ENCODE measurements at regions not wholly inside any gene's neighbourhood (a gene's known extent, or its start where the extent isn't known, plus 50 kb on each side); places are given as distances from the start of the nearest gene placed in this dataset.

DNA sequence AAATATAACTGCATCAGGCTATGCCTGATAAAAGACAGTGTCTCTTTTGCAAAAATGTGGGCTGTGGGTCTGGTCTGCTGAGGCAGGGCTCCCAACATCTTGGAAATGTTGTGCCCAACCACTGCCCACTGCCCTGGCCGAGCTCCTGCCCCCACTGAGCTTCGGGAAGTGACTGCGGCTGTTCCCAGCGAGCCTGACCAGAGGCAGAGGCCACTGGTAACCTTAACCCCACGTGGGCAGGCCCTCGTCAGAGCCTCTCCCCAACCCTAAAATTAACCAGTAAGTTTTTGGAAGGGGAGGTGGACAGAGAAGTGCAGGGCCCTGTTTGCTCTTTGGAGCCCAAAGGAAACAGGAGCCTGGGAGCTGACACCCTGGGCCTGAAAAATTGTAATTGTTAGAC, 225.9 kb downstream of the MAFB start:
- H3K27me3 ChIP-seq (ENCODE audit: control insufficient read depth, insufficient read depth, low read length), result no peaks in the 10 kb centered on the region
- H3K4me3 ChIP-seq (ENCODE audit: low read depth, low read length), result no peak overlapping the region
- TF ChIP-seq, protein P1, sequence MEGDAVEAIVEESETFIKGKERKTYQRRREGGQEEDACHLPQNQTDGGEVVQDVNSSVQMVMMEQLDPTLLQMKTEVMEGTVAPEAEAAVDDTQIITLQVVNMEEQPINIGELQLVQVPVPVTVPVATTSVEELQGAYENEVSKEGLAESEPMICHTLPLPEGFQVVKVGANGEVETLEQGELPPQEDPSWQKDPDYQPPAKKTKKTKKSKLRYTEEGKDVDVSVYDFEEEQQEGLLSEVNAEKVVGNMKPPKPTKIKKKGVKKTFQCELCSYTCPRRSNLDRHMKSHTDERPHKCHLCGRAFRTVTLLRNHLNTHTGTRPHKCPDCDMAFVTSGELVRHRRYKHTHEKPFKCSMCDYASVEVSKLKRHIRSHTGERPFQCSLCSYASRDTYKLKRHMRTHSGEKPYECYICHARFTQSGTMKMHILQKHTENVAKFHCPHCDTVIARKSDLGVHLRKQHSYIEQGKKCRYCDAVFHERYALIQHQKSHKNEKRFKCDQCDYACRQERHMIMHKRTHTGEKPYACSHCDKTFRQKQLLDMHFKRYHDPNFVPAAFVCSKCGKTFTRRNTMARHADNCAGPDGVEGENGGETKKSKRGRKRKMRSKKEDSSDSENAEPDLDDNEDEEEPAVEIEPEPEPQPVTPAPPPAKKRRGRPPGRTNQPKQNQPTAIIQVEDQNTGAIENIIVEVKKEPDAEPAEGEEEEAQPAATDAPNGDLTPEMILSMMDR (IDR thresholded peaks at IDR 0.05; ENCODE audit: insufficient read depth, low read length, poor library complexity, severe bottlenecking), result no peak
- DNase-seq (ENCODE audit: low read depth), result no peak
- no peaks in the 10 kb centered on the region for H3K36me3 ChIP-seq (ENCODE audit: control insufficient read depth, insufficient read depth, low read length)

DNA sequence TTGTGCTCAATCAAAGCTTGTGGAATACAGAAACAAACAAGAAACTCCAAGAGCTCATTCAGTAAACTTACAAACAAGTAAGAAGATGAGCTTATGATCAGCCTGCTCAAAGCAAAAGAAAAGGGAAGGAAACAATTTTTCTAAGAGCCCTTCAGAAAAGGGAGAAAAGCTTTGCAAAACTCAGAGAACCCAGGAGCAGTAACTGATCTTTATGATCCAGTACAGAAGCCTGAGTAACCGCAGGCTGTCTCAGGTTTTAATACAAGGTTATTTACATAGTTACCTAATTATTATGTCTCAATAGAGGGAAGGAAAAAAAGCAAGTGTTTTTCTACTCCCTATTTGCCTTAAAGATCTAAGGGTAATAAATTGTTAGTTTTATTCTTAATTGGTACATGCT, 226.5 kb downstream of the MAFB start:
- H3K27me3 ChIP-seq (ENCODE audit: control insufficient read depth, insufficient read depth, low read length), result no peaks in the 10 kb centered on the region
- no peak for DNase-seq (ENCODE audit: low read depth)
- TF ChIP-seq, protein P1 (IDR thresholded peaks at IDR 0.05; ENCODE audit: insufficient read depth, low read length, poor library complexity, severe bottlenecking), result no peak
- H3K4me3 ChIP-seq (ENCODE audit: low read depth, low read length), result no peak overlapping the region
- H3K36me3 ChIP-seq (ENCODE audit: control insufficient read depth, insufficient read depth, low read length), result no peaks in the 10 kb centered on the region

DNA sequence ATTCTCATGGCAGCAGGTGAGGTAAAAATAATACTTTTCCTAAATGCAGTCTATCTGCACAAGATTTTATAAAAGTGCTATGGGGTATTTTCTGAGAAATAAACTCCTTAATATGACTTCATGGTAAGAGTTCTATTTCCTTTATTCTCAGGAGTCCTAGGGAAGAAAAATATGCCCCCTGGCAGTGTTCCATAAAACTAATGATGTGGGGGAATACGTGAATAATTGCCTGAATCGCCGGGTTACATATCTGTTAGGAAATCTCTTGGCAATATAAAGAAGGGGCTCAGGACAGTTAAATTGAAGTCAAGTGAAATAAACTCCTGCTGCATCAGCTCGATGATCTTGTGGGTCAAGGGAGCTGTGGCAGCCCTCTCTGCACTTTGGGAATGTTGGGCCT, 229.7 kb downstream of the MAFB start:
- Histone ChIP-seq H3K27me3 (ENCODE audit: control insufficient read depth, insufficient read depth, low read length) (no peaks in the 10 kb centered on the region), H3K4me3 (ENCODE audit: low read depth, low read length) (no peak overlapping the region), H3K36me3 (ENCODE audit: control insufficient read depth, insufficient read depth, low read length) (no peaks in the 10 kb centered on the region)
- TF ChIP-seq, protein P1 (IDR thresholded peaks at IDR 0.05; ENCODE audit: insufficient read depth, low read length, poor library complexity, severe bottlenecking), result no peak
- DNase-seq (ENCODE audit: low read depth), result no peak

DNA sequence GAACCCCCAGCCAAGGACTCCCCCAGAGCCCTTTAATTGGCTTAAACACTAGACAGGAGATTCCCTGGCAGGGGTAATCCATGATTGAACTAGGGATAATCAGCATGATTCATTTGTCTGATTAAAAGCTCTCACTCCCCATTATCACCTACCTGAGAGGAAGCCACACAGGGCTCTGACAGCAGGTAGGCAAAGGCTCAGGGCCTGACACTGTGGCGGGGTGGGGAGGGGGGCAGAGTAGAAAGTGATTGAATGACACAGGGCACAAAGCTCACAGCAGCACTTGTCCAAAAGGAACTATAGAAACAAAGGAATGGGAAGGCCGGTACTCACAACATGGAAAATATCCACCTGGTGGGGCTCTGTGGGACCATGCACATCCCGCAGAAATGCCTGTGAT, 231.6 kb downstream of the MAFB start:
- no peaks in the 10 kb centered on the region for H3K27me3 ChIP-seq (ENCODE audit: control insufficient read depth, insufficient read depth, low read length)
- no peaks in the 10 kb centered on the region for H3K36me3 ChIP-seq (ENCODE audit: control insufficient read depth, insufficient read depth, low read length)
- no peak overlapping the region for H3K4me3 ChIP-seq (ENCODE audit: low read depth, low read length)
- TF ChIP-seq, protein P1 (IDR thresholded peaks at IDR 0.05; ENCODE audit: insufficient read depth, low read length, poor library complexity, severe bottlenecking), result no peak
- no peak for DNase-seq (ENCODE audit: low read depth)

DNA sequence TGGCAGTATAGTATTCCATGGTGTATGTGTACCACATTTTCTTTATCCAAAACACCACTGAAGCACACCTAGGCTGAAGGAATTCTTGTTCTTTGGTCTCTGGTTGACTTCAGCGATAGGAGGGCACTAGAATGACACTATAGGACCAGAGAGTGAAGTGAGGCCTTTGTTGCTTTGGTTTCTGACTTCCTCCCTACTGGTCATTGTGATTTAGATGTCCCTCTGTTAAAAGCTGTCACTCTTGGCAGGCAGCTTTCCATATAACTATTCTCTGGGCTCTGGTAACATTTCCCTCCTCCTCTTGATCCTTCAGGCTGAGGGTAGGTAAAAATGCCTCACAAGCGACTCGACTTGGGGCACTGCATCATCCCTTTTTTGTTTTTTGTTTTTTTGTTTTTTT, 236.3 kb downstream of the MAFB start:
- H3K36me3 ChIP-seq (ENCODE audit: control insufficient read depth, insufficient read depth, low read length), result no peaks in the 10 kb centered on the region
- DNase-seq (ENCODE audit: low read depth), result no peak
- no peak overlapping the region for H3K4me3 ChIP-seq (ENCODE audit: low read depth, low read length)
- H3K27me3 ChIP-seq (ENCODE audit: control insufficient read depth, insufficient read depth, low read length), result no peaks in the 10 kb centered on the region
- TF ChIP-seq, protein P1 (IDR thresholded peaks at IDR 0.05; ENCODE audit: insufficient read depth, low read length, poor library complexity, severe bottlenecking), result no peak

DNA sequence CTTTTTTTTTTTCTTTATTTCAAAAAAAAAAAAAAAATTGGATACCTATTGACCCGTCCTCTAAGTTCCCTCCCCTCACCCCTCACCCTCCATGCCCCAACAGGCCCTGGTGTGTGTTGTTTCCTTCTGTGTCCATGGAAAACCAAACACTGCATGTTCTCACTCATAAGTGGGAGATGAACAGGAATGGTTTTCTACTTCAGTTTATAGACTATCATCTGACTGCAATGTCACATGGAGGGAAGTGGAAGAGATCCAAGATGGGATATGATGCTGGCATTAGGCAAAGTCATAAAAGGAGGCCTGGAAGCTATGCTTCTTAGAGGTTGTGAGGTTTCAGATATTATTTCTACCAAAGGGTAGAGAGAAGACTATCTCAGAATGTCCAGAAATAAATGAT, 237.5 kb downstream of the MAFB start:
- Histone ChIP-seq H3K36me3 (ENCODE audit: control insufficient read depth, insufficient read depth, low read length) (no peaks in the 10 kb centered on the region), H3K4me3 (ENCODE audit: low read depth, low read length) (no peak overlapping the region), H3K27me3 (ENCODE audit: control insufficient read depth, insufficient read depth, low read length) (no peaks in the 10 kb centered on the region)
- no peak for DNase-seq (ENCODE audit: low read depth)
- TF ChIP-seq, protein P1 (IDR thresholded peaks at IDR 0.05; ENCODE audit: insufficient read depth, low read length, poor library complexity, severe bottlenecking), result no peak

Data from kidney epithelial cell (primary cell).